ENCODE measurements at regions not wholly inside any gene's neighbourhood (a gene's known extent, or its start where the extent isn't known, plus 50 kb on each side); places are given as distances from the start of the nearest gene placed in this dataset.

- no peak for TF ChIP-seq CTCF (IDR thresholded peaks at IDR 0.05)
- no peak for TF ChIP-seq POLR2AphosphoS5 (IDR thresholded peaks at IDR 0.05; ENCODE audit: low read depth, low read length)
- no peak for TF ChIP-seq TCF7L2 (IDR thresholded peaks at IDR 0.05; ENCODE audit: low read depth, low read length)
- no peak for TF ChIP-seq REST (IDR thresholded peaks at IDR 0.05; ENCODE audit: insufficient read depth in 1 of 2, low read depth in 2 of 2, low read length in 1 of 2)
- no peak for TF ChIP-seq SIN3A (IDR thresholded peaks at IDR 0.05; ENCODE audit: borderline replicate concordance, insufficient read depth, low read depth, low read length)
These were observed 72.7 kb upstream of the TPRG1 start for GRCh38 chr3:189099031-189099471.
